Glutamatergic neuron (in vitro differentiated cells): ENCODE measurements at regions not wholly inside any gene's neighbourhood (a gene's known extent, or its start where the extent isn't known, plus 50 kb on each side); places are given as distances from the start of the nearest gene placed in this dataset.

Experiments
- DNase-seq: peaks from one replicate; pipeline ENCODE4 v3.0.0; 2022
- H3K27ac Mint-ChIP-seq: one replicate; pipeline ENCODE4 v1.8.0; 2020; ENCODE audit warnings: mild to moderate bottlenecking, mixed read lengths, inconsistent platforms; ENCODE audit not compliant: unreplicated experiment
- H3K27me3 Mint-ChIP-seq: one replicate; pipeline ENCODE4 v1.8.0; 2020; ENCODE audit warnings: mild to moderate bottlenecking, moderate library complexity, mixed read lengths, inconsistent platforms; ENCODE audit not compliant: unreplicated experiment
- H3K36me3 Mint-ChIP-seq: one replicate; pipeline ENCODE4 v1.8.0; 2020; ENCODE audit warnings: mild to moderate bottlenecking, mixed read lengths, inconsistent platforms; ENCODE audit not compliant: unreplicated experiment
- H3K4me1 Mint-ChIP-seq: one replicate; pipeline ENCODE4 v1.8.0; 2020; ENCODE audit warnings: mild to moderate bottlenecking, low read depth, mixed read lengths, inconsistent platforms; ENCODE audit not compliant: unreplicated experiment
- H3K4me3 Mint-ChIP-seq: one replicate; pipeline ENCODE4 v1.8.0; 2020; ENCODE audit warnings: mild to moderate bottlenecking, mixed read lengths, inconsistent platforms; ENCODE audit not compliant: unreplicated experiment
- H3K9me3 Mint-ChIP-seq: one replicate; pipeline ENCODE4 v1.8.0; 2020; ENCODE audit warnings: mild to moderate bottlenecking, moderate library complexity, mixed read lengths, inconsistent platforms; ENCODE audit not compliant: unreplicated experiment
- TF ChIP-seq, protein P1 (sequence below): fragments of 200-600 bp; sonication (generic); IDR thresholded peaks from one replicate; pipeline ENCODE4 v1.5.0; 2021; ENCODE audit not compliant: partially characterized antibody, unreplicated experiment

- no peaks in the 10 kb centered on the region for H3K36me3 Mint-ChIP-seq
- H3K27ac Mint-ChIP-seq: no peak overlapping the region
- no peaks in the 10 kb centered on the region for H3K27me3 Mint-ChIP-seq
- DNase-seq: no peak
- H3K9me3 Mint-ChIP-seq: peaks cover 2% of the 10 kb centered on the region
- H3K4me1 Mint-ChIP-seq: no peaks in the 10 kb centered on the region
- TF ChIP-seq, protein P1, sequence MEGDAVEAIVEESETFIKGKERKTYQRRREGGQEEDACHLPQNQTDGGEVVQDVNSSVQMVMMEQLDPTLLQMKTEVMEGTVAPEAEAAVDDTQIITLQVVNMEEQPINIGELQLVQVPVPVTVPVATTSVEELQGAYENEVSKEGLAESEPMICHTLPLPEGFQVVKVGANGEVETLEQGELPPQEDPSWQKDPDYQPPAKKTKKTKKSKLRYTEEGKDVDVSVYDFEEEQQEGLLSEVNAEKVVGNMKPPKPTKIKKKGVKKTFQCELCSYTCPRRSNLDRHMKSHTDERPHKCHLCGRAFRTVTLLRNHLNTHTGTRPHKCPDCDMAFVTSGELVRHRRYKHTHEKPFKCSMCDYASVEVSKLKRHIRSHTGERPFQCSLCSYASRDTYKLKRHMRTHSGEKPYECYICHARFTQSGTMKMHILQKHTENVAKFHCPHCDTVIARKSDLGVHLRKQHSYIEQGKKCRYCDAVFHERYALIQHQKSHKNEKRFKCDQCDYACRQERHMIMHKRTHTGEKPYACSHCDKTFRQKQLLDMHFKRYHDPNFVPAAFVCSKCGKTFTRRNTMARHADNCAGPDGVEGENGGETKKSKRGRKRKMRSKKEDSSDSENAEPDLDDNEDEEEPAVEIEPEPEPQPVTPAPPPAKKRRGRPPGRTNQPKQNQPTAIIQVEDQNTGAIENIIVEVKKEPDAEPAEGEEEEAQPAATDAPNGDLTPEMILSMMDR: no peak
- H3K4me3 Mint-ChIP-seq: no peak overlapping the region
Observed at GRCh38 chr4:42816189-42816879, 76.2 kb upstream of the GRXCR1 start.

DNA sequence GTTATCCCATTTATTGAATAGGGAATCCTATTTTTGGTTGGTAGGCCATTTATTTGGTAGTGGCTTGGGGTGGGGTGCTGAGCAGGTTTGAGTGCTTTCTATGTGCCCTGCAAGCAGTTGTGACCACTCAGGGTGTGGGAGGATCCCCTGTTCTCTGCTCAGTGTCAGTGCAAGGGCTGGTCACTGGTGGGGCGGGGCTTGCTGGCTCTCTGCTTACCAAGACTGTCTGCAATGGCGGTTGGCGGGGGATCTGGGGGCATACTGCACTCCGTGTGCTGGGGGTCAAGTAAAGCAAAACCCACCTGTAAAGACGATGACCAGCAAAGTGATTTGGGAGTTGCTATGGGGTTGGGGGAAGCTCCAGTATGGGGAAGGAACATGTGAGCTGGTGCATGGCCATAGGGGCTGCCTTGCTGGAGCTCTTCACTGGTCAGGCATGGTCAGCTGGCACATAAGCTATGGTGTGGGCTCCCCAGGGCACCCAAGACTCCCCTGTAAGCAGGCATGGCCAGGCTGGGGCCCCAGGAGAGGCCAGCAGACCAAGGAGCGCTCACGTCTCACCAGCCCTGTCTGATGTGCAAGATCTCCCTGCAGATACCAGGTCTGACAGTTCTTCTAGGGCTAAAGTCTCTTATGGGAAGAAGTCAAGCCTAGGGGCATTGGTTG is 83.0 kb upstream of the GRXCR1 start:
- TF ChIP-seq, protein P1: no peak
- DNase-seq: no peak
- Mint-ChIP-seq H3K27me3 (peaks cover 2% of the 10 kb centered on the region), H3K4me1 (no peaks in the 10 kb centered on the region), H3K27ac (no peak overlapping the region), H3K36me3 (no peaks in the 10 kb centered on the region), H3K4me3 (no peak overlapping the region), H3K9me3 (no peaks in the 10 kb centered on the region)

DNA sequence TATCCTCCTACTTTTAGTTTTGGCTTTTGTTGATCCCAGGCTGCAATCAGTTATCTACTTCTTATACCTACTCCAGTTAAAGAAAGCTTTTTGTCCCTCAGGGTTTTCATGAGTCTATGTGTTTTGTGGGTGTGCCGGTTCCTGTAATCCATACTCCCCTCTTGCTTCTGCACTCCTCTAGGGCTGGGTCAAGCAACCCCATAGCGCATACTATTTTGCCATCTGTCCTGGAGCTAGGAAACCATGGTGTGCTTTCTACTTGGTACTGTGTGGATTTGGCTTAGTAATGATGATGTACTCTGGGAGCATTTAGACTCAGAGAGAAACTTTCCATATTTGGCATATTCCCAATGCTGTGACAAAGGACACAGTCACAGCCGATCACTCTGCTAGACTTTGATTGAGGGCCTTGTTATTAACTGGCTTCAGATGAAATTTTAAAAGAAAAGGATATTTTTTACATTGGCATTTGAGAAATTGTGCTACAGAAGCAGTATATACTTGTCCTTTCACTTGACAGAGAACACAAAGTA is 86.1 kb upstream of the GRXCR1 start:
- peaks cover 2% of the 10 kb centered on the region for H3K27me3 Mint-ChIP-seq
- no peaks in the 10 kb centered on the region for H3K4me1 Mint-ChIP-seq
- H3K4me3 Mint-ChIP-seq: no peak overlapping the region
- TF ChIP-seq, protein P1: no peak
- DNase-seq: no peak
- peaks cover 9% of the 10 kb centered on the region for H3K36me3 Mint-ChIP-seq
- peaks cover 3% of the 10 kb centered on the region for H3K9me3 Mint-ChIP-seq
- H3K27ac Mint-ChIP-seq: no peak overlapping the region

DNA sequence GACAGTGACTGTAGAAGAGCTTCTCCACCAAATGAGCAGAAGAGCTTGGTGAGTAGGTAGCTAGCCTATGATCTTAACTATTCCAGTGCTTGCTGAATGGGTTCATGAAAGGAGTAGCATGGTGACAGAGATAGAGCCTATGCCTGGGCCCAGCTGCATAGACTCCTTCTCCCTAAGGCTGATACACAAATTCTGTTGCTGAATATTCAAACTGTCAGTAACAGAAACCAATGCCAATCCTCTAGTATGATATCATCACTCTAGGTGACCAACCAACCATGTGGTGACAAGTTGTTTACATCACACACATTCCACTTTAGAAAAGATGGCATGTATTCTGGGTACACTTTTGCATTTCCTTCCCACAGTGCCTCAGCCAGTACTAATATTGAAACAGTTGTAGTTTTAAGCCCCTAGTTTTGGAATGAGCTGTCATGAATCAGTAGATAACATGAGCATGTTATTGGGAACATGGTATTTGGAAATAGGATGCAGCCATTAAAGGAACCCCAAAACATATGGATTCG is 103.4 kb upstream of the GRXCR1 start:
- Mint-ChIP-seq H3K36me3 (peaks cover 7% of the 10 kb centered on the region), H3K27ac (no peak overlapping the region), H3K4me1 (peaks cover 13% of the 10 kb centered on the region), H3K9me3 (peaks cover 1% of the 10 kb centered on the region), H3K27me3 (no peaks in the 10 kb centered on the region), H3K4me3 (no peak overlapping the region)
- DNase-seq: no peak
- TF ChIP-seq, protein P1: no peak

DNA sequence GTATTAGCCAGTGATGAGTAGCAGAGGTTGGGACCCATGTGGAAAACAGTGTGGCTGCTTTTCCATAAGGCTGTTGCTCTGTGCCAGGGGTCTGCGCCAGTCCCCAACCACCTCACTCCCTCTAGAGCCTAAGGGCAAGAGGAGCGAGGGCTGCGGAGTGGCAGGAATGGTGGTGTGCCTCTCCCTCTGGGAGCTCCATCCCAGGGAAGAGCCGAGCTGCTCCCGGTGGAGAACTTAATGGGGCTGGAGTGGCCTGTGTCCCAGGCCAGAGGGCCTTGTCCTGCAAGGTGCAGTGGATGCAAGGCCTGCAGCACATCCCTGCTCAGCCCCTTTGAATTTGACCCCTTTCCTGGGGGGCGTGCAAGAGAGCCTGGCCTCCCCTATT is 105.4 kb upstream of the GRXCR1 start:
- Mint-ChIP-seq H3K27ac (no peak overlapping the region), H3K4me1 (peaks cover 13% of the 10 kb centered on the region), H3K4me3 (no peak overlapping the region), H3K27me3 (no peaks in the 10 kb centered on the region), H3K9me3 (peaks cover 1% of the 10 kb centered on the region), H3K36me3 (peaks cover 7% of the 10 kb centered on the region)
- TF ChIP-seq, protein P1: no peak
- DNase-seq: no peak
